ENCODE measurements at regions not wholly inside any gene's neighbourhood (a gene's known extent, or its start where the extent isn't known, plus 50 kb on each side); places are given as distances from the start of the nearest gene placed in this dataset.

DNA sequence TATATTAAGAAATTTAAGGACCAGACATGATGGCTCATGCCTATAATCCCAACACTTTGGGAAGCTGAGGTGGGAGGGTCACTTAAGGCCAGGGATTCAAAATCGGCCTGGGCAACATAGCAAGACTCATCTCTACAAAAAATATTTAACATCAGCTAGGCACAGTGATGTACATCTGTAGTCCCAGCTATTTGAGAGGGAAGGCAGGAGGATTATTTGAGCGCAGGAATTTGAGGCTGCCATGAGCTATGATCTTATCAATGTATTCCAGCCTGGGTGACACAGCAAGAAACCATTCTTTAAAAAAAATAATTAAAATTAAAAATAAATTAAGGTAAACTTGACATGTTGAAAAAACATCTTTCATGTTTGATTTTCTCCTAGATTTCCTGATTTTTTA, 564.2 kb downstream of the MBD2 start:
- TF ChIP-seq EZH2 (IDR thresholded peaks at IDR 0.05): no peak
- no peak for TF ChIP-seq POLR2AphosphoS5 (IDR thresholded peaks at IDR 0.05; ENCODE audit: borderline replicate concordance, low read depth, low read length)
